Tibial nerve (tissue), 4 donors: ENCODE measurements at regions not wholly inside any gene's neighbourhood (a gene's known extent, or its start where the extent isn't known, plus 50 kb on each side); places are given as distances from the start of the nearest gene placed in this dataset.

Source experiments
- DNase-seq, 2 donors: peaks; one replicate each; pipeline ENCODE4 v3.0.0-alpha.2; 2019; ENCODE audit warnings: low spot score in 2 of 2
- H3K27ac ChIP-seq, 4 donors: fragments of 200-600 bp; sonication (generic) in 3 of 4; one replicate each; pipeline ENCODE4 v1.5.1; 2017 to 2019; ENCODE audit warnings: mild to moderate bottlenecking in 1 of 4
- H3K27me3 ChIP-seq, 2 donors: fragments of 200-600 bp; sonication (generic) in 1 of 2; one replicate each; pipeline versions ENCODE4 v1.5.1 to v1.6.0; 2017 to 2019
- H3K36me3 ChIP-seq, 3 donors: fragments of 200-600 bp; sonication (generic); one replicate each; pipeline ENCODE4 v1.5.1; 2018 to 2019
- H3K4me1 ChIP-seq, 4 donors: fragments of 200-600 bp; sonication (generic) in 3 of 4; one replicate each; pipeline ENCODE4 v1.5.1; 2017 to 2019
- H3K4me3 ChIP-seq, 4 donors: fragments of 200-600 bp; sonication (generic) in 3 of 4; one replicate each; pipeline ENCODE4 v1.5.1; 2017 to 2019; ENCODE audit warnings: mild to moderate bottlenecking in 1 of 4, moderate library complexity in 1 of 4
- H3K9me3 ChIP-seq, 4 donors: fragments of 200-600 bp; sonication (generic) in 3 of 4; one replicate each; pipeline ENCODE4 v1.5.1; 2017 to 2019
- EP300 ChIP-seq, 2 donors: sonication (generic); formaldehyde crosslinking; IDR thresholded peaks; one replicate each; pipeline ENCODE4 v1.6.1; 2017; ENCODE audit warnings: antibody characterized with exemption in 2 of 2, mild to moderate bottlenecking in 1 of 2
- POLR2A ChIP-seq, 2 donors: fragments of 450-650 bp; IDR thresholded peaks; one replicate each; pipeline ENCODE4 v1.6.1; 2017; ENCODE audit warnings: antibody characterized with exemption in 2 of 2, mild to moderate bottlenecking in 2 of 2, moderate library complexity in 2 of 2
- WGBS, 2 donors: methylation state at CpG; one replicate each; pipeline ENCODE4 v1.1.5; 2018; 5-methylcytosine and 5-hydroxymethylcytosine counted together
- TF ChIP-seq, protein P1 (sequence below), 5 experiments: fragments of 200-600 bp in 3 of 5; fragments of 450-650 bp in 2 of 5; sonication (generic) in 3 of 5; IDR thresholded peaks; one replicate each; pipeline ENCODE4 v1.5.1; 2016 to 2019; ENCODE audit warnings: antibody characterized with exemption in 5 of 5, mild to moderate bottlenecking in 3 of 5, moderate library complexity in 2 of 5

DNA sequence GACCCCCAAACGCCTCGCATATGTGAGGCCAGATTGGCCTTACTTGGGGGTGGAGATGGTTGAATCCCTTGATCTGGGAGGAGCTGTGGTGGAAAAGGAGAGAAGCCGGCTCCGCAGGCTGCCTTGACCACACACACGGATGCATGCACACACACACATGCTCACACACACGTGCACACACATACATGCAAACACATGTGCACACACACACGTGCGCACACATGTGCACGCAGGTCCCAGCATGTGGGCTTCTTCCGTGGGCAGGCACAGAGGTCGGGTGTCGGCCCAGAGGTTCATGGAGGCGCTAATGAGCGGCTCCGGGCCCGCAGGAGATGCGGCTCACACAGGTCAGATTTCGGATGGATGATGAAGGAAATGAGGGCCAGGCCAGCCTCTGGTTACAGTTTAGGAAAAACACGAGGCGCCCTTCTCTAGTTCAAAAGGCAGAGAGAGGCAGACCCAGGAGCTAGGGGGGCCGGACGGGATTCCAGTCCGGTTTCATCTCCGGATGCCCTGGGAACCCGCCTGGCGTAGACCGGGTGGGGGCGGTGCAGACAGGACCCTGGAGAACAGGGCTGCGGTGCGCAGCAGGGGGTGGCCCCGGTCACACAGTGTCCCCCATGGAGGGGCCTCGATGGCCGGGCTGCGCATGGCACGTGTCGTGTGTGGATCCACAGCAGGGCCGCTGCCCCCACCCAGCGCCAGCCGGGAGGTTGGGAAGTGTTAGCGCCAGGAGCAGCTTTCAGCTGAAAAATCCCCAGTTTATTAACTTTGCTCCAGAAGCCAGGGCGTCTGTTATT, 91.1 kb upstream of the ACTRT2 start:
- Histone ChIP-seq H3K4me3 (no peak overlapping the region), H3K27me3 (peaks cover 0 to 63% of the 10 kb centered on the region in 2 donors), H3K27ac (no peak overlapping the region), H3K9me3 (peaks cover 0 to 7% (median 0%) of the 10 kb centered on the region in 4 donors), H3K4me1 (peaks cover 0 to 23% (median 0%) of the 10 kb centered on the region in 4 donors), H3K36me3 (no peaks in the 10 kb centered on the region)
- 66% methylated on average over 38 to 41 of the region's 41 CpGs for WGBS, 2 donors
- TF ChIP-seq POLR2A (IDR thresholded peaks at IDR 0.05) (no peak), EP300 (IDR thresholded peaks at IDR 0.05) (no peak)
- TF ChIP-seq, protein P1, sequence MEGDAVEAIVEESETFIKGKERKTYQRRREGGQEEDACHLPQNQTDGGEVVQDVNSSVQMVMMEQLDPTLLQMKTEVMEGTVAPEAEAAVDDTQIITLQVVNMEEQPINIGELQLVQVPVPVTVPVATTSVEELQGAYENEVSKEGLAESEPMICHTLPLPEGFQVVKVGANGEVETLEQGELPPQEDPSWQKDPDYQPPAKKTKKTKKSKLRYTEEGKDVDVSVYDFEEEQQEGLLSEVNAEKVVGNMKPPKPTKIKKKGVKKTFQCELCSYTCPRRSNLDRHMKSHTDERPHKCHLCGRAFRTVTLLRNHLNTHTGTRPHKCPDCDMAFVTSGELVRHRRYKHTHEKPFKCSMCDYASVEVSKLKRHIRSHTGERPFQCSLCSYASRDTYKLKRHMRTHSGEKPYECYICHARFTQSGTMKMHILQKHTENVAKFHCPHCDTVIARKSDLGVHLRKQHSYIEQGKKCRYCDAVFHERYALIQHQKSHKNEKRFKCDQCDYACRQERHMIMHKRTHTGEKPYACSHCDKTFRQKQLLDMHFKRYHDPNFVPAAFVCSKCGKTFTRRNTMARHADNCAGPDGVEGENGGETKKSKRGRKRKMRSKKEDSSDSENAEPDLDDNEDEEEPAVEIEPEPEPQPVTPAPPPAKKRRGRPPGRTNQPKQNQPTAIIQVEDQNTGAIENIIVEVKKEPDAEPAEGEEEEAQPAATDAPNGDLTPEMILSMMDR (IDR thresholded peaks at IDR 0.05), result no peak
- DNase-seq, result no peak

DNA sequence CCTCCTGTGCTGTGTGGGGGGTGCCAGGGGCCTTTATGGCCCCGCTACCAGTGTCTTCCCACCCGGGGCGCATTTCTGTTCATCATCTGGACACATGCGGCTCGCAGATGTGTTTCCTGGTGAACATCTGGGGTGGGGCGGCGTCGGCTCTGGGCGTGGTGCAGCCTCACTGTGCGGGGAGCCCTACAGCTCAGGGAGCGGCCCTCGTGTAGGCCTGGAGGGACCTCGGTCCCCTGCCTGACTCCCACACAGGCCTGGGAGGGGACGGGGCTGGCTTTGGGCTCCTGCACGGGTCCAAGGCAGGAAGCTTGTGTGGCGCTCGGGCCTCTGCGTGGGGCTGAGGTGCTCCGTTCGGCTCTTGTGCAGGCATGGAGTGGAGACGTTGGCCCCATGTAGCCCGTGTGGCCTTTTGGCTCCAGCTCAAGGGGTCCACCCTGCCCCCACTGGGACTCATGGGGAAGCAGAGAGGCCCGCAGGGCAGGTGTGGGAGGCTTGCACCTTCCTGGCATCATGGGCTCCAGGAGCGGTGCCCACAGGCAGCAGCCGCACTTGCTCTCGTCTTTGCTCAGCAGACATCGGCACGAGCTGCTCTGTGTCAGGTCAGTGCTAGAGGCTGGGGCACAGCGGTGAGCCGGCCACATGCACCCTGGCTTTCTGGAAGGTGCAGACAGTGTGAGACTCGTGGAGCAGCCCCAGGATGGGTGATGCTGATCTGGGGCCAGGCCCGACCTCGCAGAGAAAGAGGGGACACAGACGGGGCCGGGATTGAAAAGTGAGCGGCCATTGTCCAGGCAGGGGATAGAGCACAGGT, 90.1 kb upstream of the ACTRT2 start:
- TF ChIP-seq EP300 (IDR thresholded peaks at IDR 0.05), result no peak
- TF ChIP-seq, protein P1 (IDR thresholded peaks at IDR 0.05), result no peak
- TF ChIP-seq POLR2A (IDR thresholded peaks at IDR 0.05), result no peak
- Histone ChIP-seq H3K9me3 (peaks cover 0 to 7% (median 0%) of the 10 kb centered on the region in 4 donors), H3K27ac (no peak overlapping the region), H3K27me3 (peaks cover 0 to 62% of the 10 kb centered on the region in 2 donors), H3K4me3 (no peak overlapping the region), H3K4me1 (peaks cover 0 to 19% (median 0%) of the 10 kb centered on the region in 4 donors), H3K36me3 (no peaks in the 10 kb centered on the region)
- DNase-seq, result no peak
- 64 to 72% methylated on average over 18 to 36 of the region's 36 CpGs for WGBS, 2 donors

DNA sequence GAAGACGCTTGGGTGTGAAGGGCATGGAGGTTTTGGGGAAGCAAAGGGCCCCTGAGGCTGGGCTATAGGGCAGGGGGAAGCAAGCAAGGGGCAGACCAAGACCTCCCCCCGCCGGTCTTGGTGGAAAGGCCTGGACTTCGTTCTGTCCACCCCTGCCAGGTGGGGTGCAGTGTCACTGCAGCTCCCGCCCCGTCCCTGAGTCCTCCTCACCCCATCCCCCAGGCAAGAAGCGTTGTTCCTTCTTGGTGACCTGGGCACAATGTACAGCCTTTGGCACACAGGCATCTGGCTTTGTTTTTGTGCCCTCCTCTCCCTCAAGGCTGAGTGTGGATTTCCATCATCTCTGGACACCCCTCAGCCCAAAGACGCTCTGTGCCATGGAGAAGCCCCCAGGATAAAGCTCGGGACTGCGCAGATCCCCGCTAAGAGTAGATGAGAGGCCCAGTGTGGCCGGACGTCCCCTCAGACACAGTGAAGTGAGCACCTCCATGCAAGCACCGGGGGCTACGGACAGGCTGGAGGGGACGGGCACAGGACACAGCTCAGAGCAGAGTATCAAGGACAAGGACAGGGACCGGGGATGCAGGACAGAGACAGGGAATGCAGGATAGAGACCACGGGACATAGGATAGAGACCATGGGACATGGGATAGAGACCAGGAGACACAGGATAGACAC, 89.4 kb upstream of the ACTRT2 start:
- 87 to 89% methylated on average over 16 to 18 of the region's 18 CpGs for WGBS, 2 donors
- TF ChIP-seq EP300 (IDR thresholded peaks at IDR 0.05) (no peak), POLR2A (IDR thresholded peaks at IDR 0.05) (no peak)
- TF ChIP-seq, protein P1 (IDR thresholded peaks at IDR 0.05), result no peak
- Histone ChIP-seq H3K9me3 (peaks cover 0 to 7% (median 0%) of the 10 kb centered on the region in 4 donors), H3K4me1 (peaks cover 0 to 17% (median 0%) of the 10 kb centered on the region in 4 donors), H3K4me3 (no peak overlapping the region), H3K27ac (no peak overlapping the region), H3K27me3 (peaks cover 0 to 62% of the 10 kb centered on the region in 2 donors), H3K36me3 (no peaks in the 10 kb centered on the region)
- no peak for DNase-seq

DNA sequence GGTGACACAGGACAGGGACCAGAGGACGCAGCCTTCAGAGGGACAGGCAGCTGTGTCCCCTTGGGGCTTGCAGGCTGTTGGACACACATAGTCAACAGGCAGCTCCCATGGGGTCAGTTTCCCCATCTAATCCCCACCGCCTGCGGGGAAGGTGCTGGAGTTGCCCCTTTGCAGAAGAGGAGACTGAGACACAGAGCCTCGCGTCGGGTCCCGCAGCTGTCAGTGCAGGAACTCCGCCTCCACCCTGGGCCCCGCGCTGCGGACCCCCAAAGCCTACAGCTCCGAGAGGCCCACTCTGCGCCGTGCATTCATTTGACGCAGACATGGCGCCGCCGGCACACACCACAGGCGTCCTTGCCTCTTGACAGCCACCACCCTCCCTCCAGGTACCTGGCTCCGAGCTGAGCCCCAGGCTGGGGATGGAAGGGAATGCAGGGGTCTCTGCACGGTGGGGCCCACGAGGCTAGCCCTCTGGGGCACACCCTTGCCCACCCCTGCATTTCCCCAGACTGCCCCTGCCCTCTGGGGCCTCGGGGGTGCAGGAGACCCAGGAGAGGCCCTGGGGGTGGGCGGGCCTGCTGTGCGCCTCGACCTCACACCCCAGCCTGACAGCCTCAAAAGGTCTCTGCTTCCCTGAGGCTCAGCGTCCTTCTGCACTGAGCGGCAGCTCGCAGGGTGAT, 88.5 kb upstream of the ACTRT2 start:
- DNase-seq, result no peak
- Histone ChIP-seq H3K4me3 (no peak overlapping the region), H3K27ac (no peak overlapping the region), H3K36me3 (no peaks in the 10 kb centered on the region), H3K4me1 (peaks cover 0 to 9% (median 0%) of the 10 kb centered on the region in 4 donors), H3K9me3 (peaks cover 0 to 7% (median 0%) of the 10 kb centered on the region in 4 donors), H3K27me3 (peaks cover 0 to 62% of the 10 kb centered on the region in 2 donors)
- WGBS, 2 donors, result 67 to 76% methylated on average over 22 to 29 of the region's 29 CpGs
- no peak for TF ChIP-seq POLR2A (IDR thresholded peaks at IDR 0.05)
